GM12872 (cell line): ENCODE measurements at regions not wholly inside any gene's neighbourhood (a gene's known extent, or its start where the extent isn't known, plus 50 kb on each side); places are given as distances from the start of the nearest gene placed in this dataset.

Experiments
- CTCF ChIP-seq: IDR thresholded peaks from 3 replicates; pipeline ENCODE4 v1.5.1; 2011; ENCODE audit warnings: low read depth, mild to moderate bottlenecking, low read length, moderate library complexity; ENCODE audit not compliant: insufficient read depth

DNA sequence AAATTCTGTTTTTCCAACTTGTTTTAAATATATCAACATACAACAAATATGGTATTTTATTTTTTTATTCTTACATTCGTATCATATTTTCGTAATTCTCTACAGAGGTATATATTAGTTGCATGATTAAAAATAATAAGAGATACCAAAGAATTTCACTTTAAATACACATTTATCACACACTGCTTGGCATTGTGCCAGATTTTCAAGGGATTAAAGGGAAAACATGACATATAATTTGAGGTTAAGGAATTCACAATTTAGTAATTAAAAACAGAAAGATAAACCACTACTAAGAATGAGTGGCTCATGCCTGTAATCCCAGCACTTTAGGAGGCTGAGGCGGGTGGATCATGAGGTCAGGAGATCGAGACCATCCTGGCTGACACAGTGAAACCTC lies 484.7 kb upstream of the SORCS1 start:
- TF ChIP-seq CTCF = no peak

DNA sequence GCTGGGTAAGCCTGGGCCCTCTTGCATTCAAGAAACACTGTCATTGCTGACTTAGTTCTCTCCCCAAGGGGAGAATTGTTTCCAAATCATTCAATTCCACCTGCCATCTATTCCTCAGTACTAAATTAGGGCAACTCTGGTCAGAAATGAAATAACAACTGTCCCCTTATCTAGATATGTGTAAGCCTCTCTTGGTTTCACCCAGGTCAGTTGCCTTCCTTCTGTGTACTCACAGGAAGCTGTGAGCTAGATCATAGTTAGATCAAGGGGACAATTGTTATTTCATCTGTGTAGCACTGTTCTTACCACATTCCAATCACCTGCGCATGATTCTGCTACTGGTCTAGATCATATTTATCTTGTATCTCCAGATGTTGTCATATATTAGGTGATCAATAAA lies 483.0 kb upstream of the SORCS1 start:
- TF ChIP-seq CTCF = no peak

DNA sequence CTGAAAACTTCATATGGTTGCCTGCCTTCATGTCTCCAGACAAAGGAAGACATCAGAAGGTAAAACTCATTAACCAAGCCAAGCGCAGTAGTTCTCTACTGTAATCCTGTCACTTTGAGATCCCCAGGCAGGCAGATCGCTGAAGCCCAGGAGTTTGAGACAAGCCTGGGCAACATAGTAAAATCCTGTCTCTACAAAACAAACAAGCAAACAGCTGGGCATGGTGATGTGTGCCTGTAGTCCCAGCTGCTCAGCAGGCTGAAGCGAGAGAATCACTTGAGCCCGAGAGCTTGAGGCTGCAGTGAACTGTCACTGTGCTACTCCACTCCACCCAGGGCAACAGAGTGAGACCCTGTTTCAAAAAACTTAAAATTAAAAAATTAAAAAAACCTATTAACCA lies 467.4 kb upstream of the SORCS1 start:
- TF ChIP-seq CTCF = no peak

- TF ChIP-seq CTCF = no peak
Observed at GRCh38 chr10:107626862-107627261, 462.4 kb upstream of the SORCS1 start.

- TF ChIP-seq CTCF = no peak
Observed at GRCh38 chr10:107623292-107623691, 458.8 kb upstream of the SORCS1 start.

DNA sequence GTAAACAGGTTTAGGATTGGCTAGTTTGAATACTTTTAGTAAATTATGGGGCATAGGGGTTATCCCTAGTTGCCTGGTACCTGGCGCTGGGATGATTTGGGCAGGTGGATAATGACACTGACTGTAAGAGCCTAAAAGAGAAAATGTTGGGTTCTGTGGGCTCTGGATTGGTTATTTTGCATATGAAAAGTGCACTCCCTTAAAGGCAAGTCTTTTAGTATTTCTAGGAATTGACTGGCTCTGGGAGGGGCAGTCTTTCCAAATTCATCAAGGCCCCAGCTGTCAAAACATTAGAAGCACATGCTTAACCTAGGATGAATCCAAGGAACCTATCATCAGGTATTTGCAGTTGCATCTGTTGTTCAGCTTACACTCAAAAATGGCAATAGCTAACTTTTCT lies 454.6 kb upstream of the SORCS1 start:
- TF ChIP-seq CTCF = no peak

DNA sequence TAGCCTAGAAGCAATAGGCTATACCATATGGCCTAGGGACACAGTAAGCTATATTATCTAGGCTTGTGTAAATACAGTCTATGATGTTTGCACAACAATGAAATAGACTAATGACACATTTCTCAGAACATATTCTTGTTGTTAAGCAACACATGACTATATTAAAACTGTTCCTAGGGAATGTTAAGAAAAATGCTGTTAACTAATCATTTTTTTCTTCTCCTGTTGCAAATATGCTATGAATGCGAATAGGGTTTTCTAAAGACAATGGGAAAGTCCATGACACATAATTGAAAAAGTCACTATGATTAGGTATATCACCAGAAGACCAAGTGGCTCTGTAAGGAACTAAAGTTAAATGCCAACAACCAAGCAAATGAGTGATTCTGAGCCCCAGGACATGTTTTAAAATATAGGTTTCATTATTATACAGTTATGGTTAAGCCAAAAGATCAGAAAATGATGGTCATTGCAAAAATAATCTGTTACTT lies 454.0 kb upstream of the SORCS1 start:
- TF ChIP-seq CTCF = no peak
